GM23338 (cell line): ENCODE measurements at regions not wholly inside any gene's neighbourhood (a gene's known extent, or its start where the extent isn't known, plus 50 kb on each side); places are given as distances from the start of the nearest gene placed in this dataset.

ENCODE experiments used
- ATAC-seq: fragments of 200-7000 bp; cut with Tn5 transposase; 3 replicates; pipeline ENCODE4 v1.9.1; 2020
- DNase-seq: peaks from one replicate; pipeline ENCODE4 v3.0.0-alpha.2; 2015; ENCODE audit warnings: low spot score
- H2AFZ ChIP-seq: fragments of 200-600 bp; sonication (generic); 2 replicates; pipeline ENCODE4 v1.8.0; 2016; ENCODE audit warnings: antibody characterized with exemption, mild to moderate bottlenecking, moderate library complexity
- H3F3A ChIP-seq: fragments of 200-600 bp; sonication (generic); replicated peaks from 2 replicates; pipeline ENCODE4 v1.8.0; 2017; ENCODE audit warnings: antibody characterized with exemption, mixed run types, low read depth
- H3K27ac ChIP-seq: fragments of 200-600 bp; sonication (generic); 2 replicates; pipeline ENCODE4 v1.6.1; 2016; ENCODE audit warnings: low read depth
- H3K27me3 ChIP-seq: fragments of 200-600 bp; sonication (generic); 2 replicates; pipeline ENCODE4 v1.8.0; 2016; ENCODE audit warnings: mild to moderate bottlenecking, mixed run types, moderate library complexity; ENCODE audit not compliant: insufficient read depth
- H3K36me3 ChIP-seq: fragments of 200-600 bp; sonication (generic); 2 replicates; pipeline ENCODE4 v1.8.0; 2016; ENCODE audit warnings: mild to moderate bottlenecking; ENCODE audit not compliant: insufficient read depth
- H3K4me1 ChIP-seq: fragments of 200-600 bp; sonication (generic); 2 replicates; pipeline ENCODE4 v1.8.0; 2016; ENCODE audit warnings: mild to moderate bottlenecking, moderate library complexity; ENCODE audit not compliant: insufficient read depth
- H3K4me2 ChIP-seq: fragments of 200-600 bp; sonication (generic); 2 replicates; pipeline ENCODE4 v1.7.1; 2017; ENCODE audit warnings: mixed run types
- H3K4me3 ChIP-seq: fragments of 200-600 bp; sonication (generic); 2 replicates; pipeline ENCODE4 v1.6.1; 2016; ENCODE audit warnings: mixed run types
- H3K79me2 ChIP-seq: fragments of 200-600 bp; sonication (generic); replicated peaks from 2 replicates; pipeline ENCODE4 v1.8.0; 2017; ENCODE audit warnings: mild to moderate bottlenecking; ENCODE audit not compliant: insufficient read depth
- H3K9me2 ChIP-seq: fragments of 200-600 bp; sonication (generic); 2 replicates; pipeline ENCODE4 v1.8.0; 2017; ENCODE audit not compliant: insufficient read depth
- H4K20me1 ChIP-seq: fragments of 200-600 bp; sonication (generic); replicated peaks from 2 replicates; pipeline ENCODE4 v1.8.0; 2017; ENCODE audit warnings: mild to moderate bottlenecking; ENCODE audit not compliant: insufficient read depth
- H3K27ac Mint-ChIP-seq: 2 replicates; pipeline ENCODE4 v1.8.0; 2020; ENCODE audit warnings: inconsistent platforms, mild to moderate bottlenecking, moderate library complexity, mixed read lengths
- H3K27me3 Mint-ChIP-seq: 3 replicates; pipeline ENCODE4 v1.8.0; 2022; ENCODE audit warnings: low read depth, mild to moderate bottlenecking, moderate library complexity, mixed read lengths, inconsistent platforms; ENCODE audit not compliant: insufficient read depth, poor library complexity
- H3K36me3 Mint-ChIP-seq: 3 replicates; pipeline ENCODE4 v1.8.0; 2021; ENCODE audit warnings: low read depth, mild to moderate bottlenecking, inconsistent platforms, moderate library complexity, mixed read lengths
- H3K4me1 Mint-ChIP-seq: 3 replicates; pipeline ENCODE4 v1.8.0; 2020; ENCODE audit warnings: mild to moderate bottlenecking, inconsistent platforms, mixed read lengths
- H3K4me3 Mint-ChIP-seq: 3 replicates; pipeline ENCODE4 v1.8.0; 2021; ENCODE audit warnings: moderate library complexity, mild to moderate bottlenecking, inconsistent platforms, mixed read lengths
- H3K9me3 Mint-ChIP-seq: 3 replicates; pipeline ENCODE4 v1.8.0; 2020; ENCODE audit warnings: moderate library complexity, mild to moderate bottlenecking, inconsistent platforms, mixed read lengths
- CREB1 ChIP-seq: fragments of 250-450 bp; sonication (Bioruptor Pico); IDR thresholded peaks from 2 replicates; pipeline ENCODE4 v1.5.0; 2020; ENCODE audit warnings: low read depth, mild to moderate bottlenecking, moderate library complexity
- CTCF ChIP-seq, 2 experiments: fragments of 200-600 bp in 1 of 2; sonication (generic) in 1 of 2; conservative IDR thresholded peaks; 2 replicates each; pipeline versions ENCODE4 v1.5.1 to v1.6.1; 2016 to 2017; ENCODE audit warnings: antibody characterized with exemption in 2 of 2, low read depth in 2 of 2, mild to moderate bottlenecking in 2 of 2, moderate library complexity in 1 of 2
- EZH2 ChIP-seq: fragments of 200-600 bp; sonication (generic); IDR thresholded peaks from one replicate; pipeline ENCODE4 v1.8.0; 2017; ENCODE audit warnings: antibody characterized with exemption, mild to moderate bottlenecking, low read depth; ENCODE audit not compliant: unreplicated experiment
- EZH2phosphoT487 ChIP-seq: fragments of 200-600 bp; sonication (generic); IDR thresholded peaks from one replicate; pipeline ENCODE4 v1.8.1; 2018; ENCODE audit warnings: antibody characterized with exemption; ENCODE audit not compliant: unreplicated experiment
- NANOG ChIP-seq: IDR thresholded peaks from 2 replicates; pipeline ENCODE4 v1.6.1; 2016; ENCODE audit warnings: antibody characterized with exemption, borderline replicate concordance
- POLR2AphosphoS5 ChIP-seq: IDR thresholded peaks from 2 replicates; pipeline ENCODE4 v1.6.1; 2016; ENCODE audit warnings: antibody characterized with exemption, low read depth
- REST ChIP-seq: IDR thresholded peaks from one replicate; pipeline ENCODE4 v1.6.1; 2018; ENCODE audit warnings: antibody characterized with exemption; ENCODE audit not compliant: unreplicated experiment
- ZNF331 ChIP-seq: fragments of 250-450 bp; sonication (Bioruptor Pico); IDR thresholded peaks from 2 replicates; pipeline ENCODE4 v1.5.0; 2020; ENCODE audit warnings: low read depth, mild to moderate bottlenecking, moderate library complexity
- TF ChIP-seq, protein P1 (sequence below): fragments of 250-450 bp; sonication (Bioruptor Pico); IDR thresholded peaks from 2 replicates; pipeline ENCODE4 v1.5.0; 2020; ENCODE audit warnings: mild to moderate bottlenecking, moderate library complexity
- TF ChIP-seq, protein P2 (sequence below): IDR thresholded peaks from 2 replicates; pipeline ENCODE4 v1.6.1; 2016; ENCODE audit warnings: antibody characterized with exemption

GRCh38 chr10:44780426-44780825, 130.7 kb upstream of the TMEM72 start:
- H3K4me3 Mint-ChIP-seq, result no peak overlapping the region
- no peaks in the 10 kb centered on the region for H3K36me3 Mint-ChIP-seq
- ATAC-seq, result no peak
- no peaks in the 10 kb centered on the region for H3K27me3 Mint-ChIP-seq
- H3K4me1 Mint-ChIP-seq, result no peaks in the 10 kb centered on the region; the same call in 1 of the 3 replicates
- Histone ChIP-seq H3K36me3 (no peaks in the 10 kb centered on the region), H3K9me2 (0 out of 2 replicates have a peak, but pooled peaks cover 4% of the 10 kb centered on the region), H3K27me3 (no peaks in the 10 kb centered on the region), H3K4me2 (no peak overlapping the region), H3K4me3 (no peak overlapping the region), H3K27ac (no peak overlapping the region), H3F3A (no peaks in the 10 kb centered on the region), H4K20me1 (no peaks in the 10 kb centered on the region), H3K4me1 (no peaks in the 10 kb centered on the region), H3K79me2 (no peaks in the 10 kb centered on the region), H2AFZ (no peak overlapping the region)
- TF ChIP-seq POLR2AphosphoS5 (no peak), ZNF331 (CRISPR knock-in tag) (no peak), EZH2 (no peak), CREB1 (no peak), CTCF (conservative IDR thresholded peaks at IDR 0.05; ENCODE audit: low read depth in 2 of 2) (no peak), EZH2phosphoT487 (no peak), NANOG (no peak), REST (no peak)
- TF ChIP-seq, protein P1, sequence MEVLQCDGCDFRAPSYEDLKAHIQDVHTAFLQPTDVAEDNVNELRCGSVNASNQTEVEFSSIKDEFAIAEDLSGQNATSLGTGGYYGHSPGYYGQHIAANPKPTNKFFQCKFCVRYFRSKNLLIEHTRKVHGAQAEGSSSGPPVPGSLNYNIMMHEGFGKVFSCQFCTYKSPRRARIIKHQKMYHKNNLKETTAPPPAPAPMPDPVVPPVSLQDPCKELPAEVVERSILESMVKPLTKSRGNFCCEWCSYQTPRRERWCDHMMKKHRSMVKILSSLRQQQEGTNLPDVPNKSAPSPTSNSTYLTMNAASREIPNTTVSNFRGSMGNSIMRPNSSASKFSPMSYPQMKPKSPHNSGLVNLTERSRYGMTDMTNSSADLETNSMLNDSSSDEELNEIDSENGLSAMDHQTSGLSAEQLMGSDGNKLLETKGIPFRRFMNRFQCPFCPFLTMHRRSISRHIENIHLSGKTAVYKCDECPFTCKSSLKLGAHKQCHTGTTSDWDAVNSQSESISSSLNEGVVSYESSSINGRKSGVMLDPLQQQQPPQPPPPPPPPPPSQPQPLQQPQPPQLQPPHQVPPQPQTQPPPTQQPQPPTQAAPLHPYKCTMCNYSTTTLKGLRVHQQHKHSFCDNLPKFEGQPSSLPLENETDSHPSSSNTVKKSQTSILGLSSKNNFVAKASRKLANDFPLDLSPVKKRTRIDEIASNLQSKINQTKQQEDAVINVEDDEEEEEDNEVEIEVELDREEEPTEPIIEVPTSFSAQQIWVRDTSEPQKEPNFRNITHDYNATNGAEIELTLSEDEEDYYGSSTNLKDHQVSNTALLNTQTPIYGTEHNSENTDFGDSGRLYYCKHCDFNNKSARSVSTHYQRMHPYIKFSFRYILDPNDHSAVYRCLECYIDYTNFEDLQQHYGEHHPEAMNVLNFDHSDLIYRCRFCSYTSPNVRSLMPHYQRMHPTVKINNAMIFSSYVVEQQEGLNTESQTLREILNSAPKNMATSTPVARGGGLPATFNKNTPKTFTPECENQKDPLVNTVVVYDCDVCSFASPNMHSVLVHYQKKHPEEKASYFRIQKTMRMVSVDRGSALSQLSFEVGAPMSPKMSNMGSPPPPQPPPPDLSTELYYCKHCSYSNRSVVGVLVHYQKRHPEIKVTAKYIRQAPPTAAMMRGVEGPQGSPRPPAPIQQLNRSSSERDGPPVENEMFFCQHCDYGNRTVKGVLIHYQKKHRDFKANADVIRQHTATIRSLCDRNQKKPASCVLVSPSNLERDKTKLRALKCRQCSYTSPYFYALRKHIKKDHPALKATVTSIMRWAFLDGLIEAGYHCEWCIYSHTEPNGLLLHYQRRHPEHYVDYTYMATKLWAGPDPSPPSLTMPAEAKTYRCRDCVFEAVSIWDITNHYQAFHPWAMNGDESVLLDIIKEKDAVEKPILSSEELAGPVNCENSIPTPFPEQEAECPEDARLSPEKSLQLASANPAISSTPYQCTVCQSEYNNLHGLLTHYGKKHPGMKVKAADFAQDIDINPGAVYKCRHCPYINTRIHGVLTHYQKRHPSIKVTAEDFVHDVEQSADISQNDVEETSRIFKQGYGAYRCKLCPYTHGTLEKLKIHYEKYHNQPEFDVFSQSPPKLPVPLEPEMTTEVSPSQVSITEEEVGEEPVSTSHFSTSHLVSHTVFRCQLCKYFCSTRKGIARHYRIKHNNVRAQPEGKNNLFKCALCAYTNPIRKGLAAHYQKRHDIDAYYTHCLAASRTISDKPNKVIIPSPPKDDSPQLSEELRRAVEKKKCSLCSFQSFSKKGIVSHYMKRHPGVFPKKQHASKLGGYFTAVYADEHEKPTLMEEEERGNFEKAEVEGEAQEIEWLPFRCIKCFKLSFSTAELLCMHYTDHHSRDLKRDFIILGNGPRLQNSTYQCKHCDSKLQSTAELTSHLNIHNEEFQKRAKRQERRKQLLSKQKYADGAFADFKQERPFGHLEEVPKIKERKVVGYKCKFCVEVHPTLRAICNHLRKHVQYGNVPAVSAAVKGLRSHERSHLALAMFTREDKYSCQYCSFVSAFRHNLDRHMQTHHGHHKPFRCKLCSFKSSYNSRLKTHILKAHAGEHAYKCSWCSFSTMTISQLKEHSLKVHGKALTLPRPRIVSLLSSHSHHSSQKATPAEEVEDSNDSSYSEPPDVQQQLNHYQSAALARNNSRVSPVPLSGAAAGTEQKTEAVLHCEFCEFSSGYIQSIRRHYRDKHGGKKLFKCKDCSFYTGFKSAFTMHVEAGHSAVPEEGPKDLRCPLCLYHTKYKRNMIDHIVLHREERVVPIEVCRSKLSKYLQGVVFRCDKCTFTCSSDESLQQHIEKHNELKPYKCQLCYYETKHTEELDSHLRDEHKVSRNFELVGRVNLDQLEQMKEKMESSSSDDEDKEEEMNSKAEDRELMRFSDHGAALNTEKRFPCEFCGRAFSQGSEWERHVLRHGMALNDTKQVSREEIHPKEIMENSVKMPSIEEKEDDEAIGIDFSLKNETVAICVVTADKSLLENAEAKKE (CRISPR knock-in tag), result no peak
- TF ChIP-seq, protein P2, sequence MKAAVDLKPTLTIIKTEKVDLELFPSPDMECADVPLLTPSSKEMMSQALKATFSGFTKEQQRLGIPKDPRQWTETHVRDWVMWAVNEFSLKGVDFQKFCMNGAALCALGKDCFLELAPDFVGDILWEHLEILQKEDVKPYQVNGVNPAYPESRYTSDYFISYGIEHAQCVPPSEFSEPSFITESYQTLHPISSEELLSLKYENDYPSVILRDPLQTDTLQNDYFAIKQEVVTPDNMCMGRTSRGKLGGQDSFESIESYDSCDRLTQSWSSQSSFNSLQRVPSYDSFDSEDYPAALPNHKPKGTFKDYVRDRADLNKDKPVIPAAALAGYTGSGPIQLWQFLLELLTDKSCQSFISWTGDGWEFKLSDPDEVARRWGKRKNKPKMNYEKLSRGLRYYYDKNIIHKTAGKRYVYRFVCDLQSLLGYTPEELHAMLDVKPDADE, result no peak
- no peak overlapping the region for H3K27ac Mint-ChIP-seq
- DNase-seq, result no peak
- no peaks in the 10 kb centered on the region for H3K9me3 Mint-ChIP-seq
